ENCODE measurements at regions not wholly inside any gene's neighbourhood (a gene's known extent, or its start where the extent isn't known, plus 50 kb on each side); places are given as distances from the start of the nearest gene placed in this dataset.

DNA sequence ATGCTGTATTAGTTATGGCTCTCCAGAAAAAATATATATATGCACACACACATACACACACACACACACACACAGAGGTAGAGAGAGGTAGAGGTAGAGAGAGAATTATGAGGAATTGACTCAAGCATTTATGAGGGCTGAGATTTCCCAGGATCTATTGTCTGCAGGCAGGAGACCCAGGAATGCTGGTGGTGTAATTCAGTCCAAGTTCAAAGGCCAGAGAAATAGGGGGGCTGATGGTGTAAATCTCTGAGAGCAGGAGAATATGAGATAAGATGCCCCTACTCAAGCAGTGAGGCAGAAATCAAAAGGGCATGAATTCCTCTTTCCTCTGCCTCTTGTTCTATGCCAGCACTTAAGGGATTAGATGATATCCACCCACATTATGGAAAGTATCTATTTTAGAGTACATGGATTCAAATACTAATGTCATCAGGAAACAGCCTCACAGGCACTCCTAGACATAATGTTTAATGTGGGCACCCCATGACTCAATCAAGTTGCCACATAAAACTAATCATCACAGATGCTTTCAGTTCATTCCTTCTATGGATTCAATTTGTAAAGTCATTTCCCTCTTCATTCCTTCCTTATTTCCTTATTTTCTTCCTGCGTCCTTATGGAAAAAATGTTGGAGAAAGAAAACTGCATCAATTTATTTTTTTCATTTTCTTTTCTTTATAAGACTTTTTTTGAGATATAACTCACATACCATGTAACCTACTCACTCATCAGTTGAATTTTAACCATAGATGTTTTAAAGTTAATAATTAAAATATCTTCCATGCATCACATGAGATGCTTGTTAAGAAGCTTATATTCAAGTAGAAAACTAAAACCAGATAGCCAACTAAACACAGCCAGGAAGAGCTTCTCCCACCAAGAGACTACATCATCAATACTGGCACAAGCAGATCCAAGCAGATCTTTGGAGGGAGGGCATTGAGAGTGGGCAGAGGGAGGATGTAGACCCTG, 406.2 kb downstream of the MBD2 start:
- TF ChIP-seq POLR2A (IDR thresholded peaks at IDR 0.05) = no peak
- TF ChIP-seq, protein P1, sequence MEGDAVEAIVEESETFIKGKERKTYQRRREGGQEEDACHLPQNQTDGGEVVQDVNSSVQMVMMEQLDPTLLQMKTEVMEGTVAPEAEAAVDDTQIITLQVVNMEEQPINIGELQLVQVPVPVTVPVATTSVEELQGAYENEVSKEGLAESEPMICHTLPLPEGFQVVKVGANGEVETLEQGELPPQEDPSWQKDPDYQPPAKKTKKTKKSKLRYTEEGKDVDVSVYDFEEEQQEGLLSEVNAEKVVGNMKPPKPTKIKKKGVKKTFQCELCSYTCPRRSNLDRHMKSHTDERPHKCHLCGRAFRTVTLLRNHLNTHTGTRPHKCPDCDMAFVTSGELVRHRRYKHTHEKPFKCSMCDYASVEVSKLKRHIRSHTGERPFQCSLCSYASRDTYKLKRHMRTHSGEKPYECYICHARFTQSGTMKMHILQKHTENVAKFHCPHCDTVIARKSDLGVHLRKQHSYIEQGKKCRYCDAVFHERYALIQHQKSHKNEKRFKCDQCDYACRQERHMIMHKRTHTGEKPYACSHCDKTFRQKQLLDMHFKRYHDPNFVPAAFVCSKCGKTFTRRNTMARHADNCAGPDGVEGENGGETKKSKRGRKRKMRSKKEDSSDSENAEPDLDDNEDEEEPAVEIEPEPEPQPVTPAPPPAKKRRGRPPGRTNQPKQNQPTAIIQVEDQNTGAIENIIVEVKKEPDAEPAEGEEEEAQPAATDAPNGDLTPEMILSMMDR (IDR thresholded peaks at IDR 0.05) = no peak
- no peak for TF ChIP-seq POLR2AphosphoS5 (IDR thresholded peaks at IDR 0.05)
